A673 (cell line): ENCODE measurements at regions not wholly inside any gene's neighbourhood (a gene's known extent, or its start where the extent isn't known, plus 50 kb on each side); places are given as distances from the start of the nearest gene placed in this dataset.

Source experiments
- CTCF ChIP-seq: fragments of 300-800, 200-600 bp; sonication (generic); conservative IDR thresholded peaks from 2 replicates; pipeline ENCODE4 v1.5.1; 2017; ENCODE audit warnings: low read depth, mild to moderate bottlenecking, antibody characterized with exemption, low read length, moderate library complexity, mixed read lengths
- EZH2 ChIP-seq: fragments of 200-600 bp; sonication (generic); IDR thresholded peaks from 2 replicates; pipeline ENCODE4 v1.6.1; 2017; ENCODE audit warnings: borderline replicate concordance, low read depth, mild to moderate bottlenecking, mixed read lengths, antibody characterized with exemption, low read length; ENCODE audit not compliant: poor library complexity, severe bottlenecking

- TF ChIP-seq CTCF (no peak), EZH2 (no peak)
These were observed 366.2 kb upstream of the GRAMD2B start for GRCh38 chr5:126056851-126057622.
